ENCODE measurements at regions not wholly inside any gene's neighbourhood (a gene's known extent, or its start where the extent isn't known, plus 50 kb on each side); places are given as distances from the start of the nearest gene placed in this dataset.

DNA sequence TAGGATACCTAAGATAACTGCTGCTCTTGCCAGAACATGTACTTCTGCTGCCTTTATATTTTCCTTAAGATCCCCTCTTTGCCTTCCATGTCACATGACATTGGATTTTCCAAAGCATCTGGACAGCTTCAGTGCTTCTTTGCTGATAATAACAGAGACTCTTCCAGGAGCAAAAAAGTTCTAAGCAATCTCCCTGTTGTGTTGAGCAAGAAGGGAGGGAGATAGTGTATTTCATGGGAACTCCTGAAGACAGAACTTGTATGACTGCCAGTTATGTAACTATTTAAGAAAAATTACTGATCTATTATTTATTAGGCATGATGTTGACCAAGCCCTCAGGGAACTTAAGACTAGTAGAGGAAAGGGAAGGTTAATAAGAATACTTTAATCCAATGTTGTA, 454.7 kb downstream of the SPATA31D1 start:
- no peaks in the 10 kb centered on the region for H3K27me3 Mint-ChIP-seq (ENCODE audit: low read depth)
- ATAC-seq (replicated peaks in 1 of 2), result no peak
- H3K27ac Mint-ChIP-seq, result no peak overlapping the region
- no peak for DNase-seq
- H3K4me1 Mint-ChIP-seq (ENCODE audit: low read depth), result no peaks in the 10 kb centered on the region
- peaks cover 0 to 6% of the 10 kb centered on the region in 2 donors for H3K36me3 Mint-ChIP-seq (ENCODE audit: insufficient read depth in 2 of 2)
- H3K4me3 Mint-ChIP-seq, result no peak overlapping the region
- peaks cover 17 to 24% of the 10 kb centered on the region in 2 donors for H3K9me3 Mint-ChIP-seq

DNA sequence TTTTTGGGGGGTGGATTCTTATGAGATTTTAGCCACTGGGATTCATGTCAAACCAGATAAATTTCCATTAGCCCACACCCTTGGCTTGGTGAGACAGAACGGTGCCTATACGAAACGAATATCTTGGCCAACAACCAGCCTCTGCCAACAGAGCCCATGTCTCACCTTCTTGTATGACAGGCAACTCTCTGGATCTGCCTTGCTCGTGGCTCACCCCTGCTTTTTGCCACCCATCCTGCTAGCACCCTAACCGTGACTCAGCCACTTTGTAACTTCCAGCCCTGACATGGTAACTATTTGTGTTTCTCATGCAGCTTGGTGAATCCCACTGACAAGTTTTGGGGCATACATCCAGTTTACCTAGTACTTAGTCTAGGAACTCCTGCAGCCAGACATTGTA, 457.0 kb downstream of the SPATA31D1 start:
- Mint-ChIP-seq H3K4me3 (no peak overlapping the region), H3K36me3 (ENCODE audit: insufficient read depth in 2 of 2) (peaks cover 0 to 2% of the 10 kb centered on the region in 2 donors), H3K4me1 (ENCODE audit: low read depth) (no peaks in the 10 kb centered on the region), H3K27ac (no peak overlapping the region), H3K27me3 (ENCODE audit: low read depth) (no peaks in the 10 kb centered on the region), H3K9me3 (peaks cover 12 to 20% of the 10 kb centered on the region in 2 donors)
- ATAC-seq (replicated peaks in 1 of 2) (no peak), DNase-seq (no peak)

DNA sequence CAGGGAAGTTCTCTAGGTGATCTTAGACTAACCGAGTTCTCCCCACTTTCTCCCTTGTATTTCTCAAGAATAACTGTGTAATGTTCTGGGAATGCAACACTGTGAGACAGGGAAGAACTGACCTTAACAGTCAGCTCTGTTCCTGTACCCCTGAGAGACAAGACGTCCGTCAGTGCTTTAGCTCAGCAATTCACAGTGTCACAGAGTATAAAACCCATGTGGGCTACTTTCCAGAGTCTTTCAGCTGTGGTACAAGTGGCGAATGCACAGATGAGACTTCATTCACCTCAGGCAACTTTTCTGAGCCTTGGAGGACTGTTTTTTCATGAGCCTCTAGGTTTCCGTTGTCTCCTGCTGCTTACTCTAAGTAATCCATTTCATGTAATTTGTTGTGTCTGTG, 458.8 kb downstream of the SPATA31D1 start:
- Mint-ChIP-seq H3K4me1 (ENCODE audit: low read depth) (no peaks in the 10 kb centered on the region), H3K27ac (no peak overlapping the region), H3K36me3 (ENCODE audit: insufficient read depth in 2 of 2) (peaks cover 0 to 2% of the 10 kb centered on the region in 2 donors), H3K9me3 (peaks cover 15 to 20% of the 10 kb centered on the region in 2 donors), H3K27me3 (ENCODE audit: low read depth) (no peaks in the 10 kb centered on the region), H3K4me3 (no peak overlapping the region)
- no peak for DNase-seq
- no peak for ATAC-seq (replicated peaks in 1 of 2)

- DNase-seq, result no peak
- Mint-ChIP-seq H3K4me1 (ENCODE audit: low read depth) (no peaks in the 10 kb centered on the region), H3K36me3 (ENCODE audit: insufficient read depth in 2 of 2) (no peaks in the 10 kb centered on the region), H3K27me3 (ENCODE audit: low read depth) (no peaks in the 10 kb centered on the region), H3K4me3 (no peak overlapping the region), H3K27ac (no peak overlapping the region), H3K9me3 (peaks cover 15 to 18% of the 10 kb centered on the region in 2 donors)
- ATAC-seq (replicated peaks in 1 of 2), result no peak
Observed at GRCh38 chr9:82449986-82450385, 461.4 kb downstream of the SPATA31D1 start.

DNA sequence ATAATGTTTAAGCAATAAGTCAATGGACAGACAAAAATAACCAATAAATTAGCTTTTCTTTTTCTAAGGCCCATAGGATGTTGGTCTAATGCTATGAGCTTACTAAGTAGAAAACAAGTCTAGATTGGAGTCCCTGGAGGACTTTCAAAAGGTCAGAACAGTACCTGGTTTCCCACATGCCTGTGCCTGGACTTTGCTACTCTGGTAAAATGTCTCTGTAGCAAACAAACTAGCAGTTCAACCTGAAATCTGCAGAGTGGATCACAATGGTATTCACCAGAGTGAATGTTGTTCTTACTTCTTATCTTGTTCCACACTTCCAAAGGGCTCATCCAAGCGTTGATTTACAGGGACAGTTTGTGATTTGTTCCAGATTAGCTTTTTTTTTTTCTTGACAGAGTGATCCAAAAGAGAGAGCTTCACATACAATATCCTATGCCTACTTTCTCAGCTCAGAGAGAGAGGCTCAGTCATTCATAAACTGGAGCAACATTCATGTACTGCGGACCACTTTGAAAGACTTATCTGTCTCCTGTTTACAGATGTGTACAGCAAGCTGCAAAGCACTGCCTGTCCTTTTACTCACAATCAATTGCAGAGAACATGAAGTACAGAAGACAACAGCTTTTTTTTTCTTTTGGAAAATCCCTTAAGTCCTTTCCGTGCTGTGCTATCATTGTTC, 466.1 kb downstream of the SPATA31D1 start:
- no peaks in the 10 kb centered on the region for H3K36me3 Mint-ChIP-seq (ENCODE audit: insufficient read depth in 2 of 2)
- H3K27ac Mint-ChIP-seq, result no peak overlapping the region
- ATAC-seq (replicated peaks in 1 of 2) (no peak), DNase-seq (no peak)
- H3K9me3 Mint-ChIP-seq, result peaks cover 8 to 10% of the 10 kb centered on the region in 2 donors
- H3K27me3 Mint-ChIP-seq (ENCODE audit: low read depth), result no peaks in the 10 kb centered on the region
- no peak overlapping the region for H3K4me3 Mint-ChIP-seq
- H3K4me1 Mint-ChIP-seq (ENCODE audit: low read depth), result no peaks in the 10 kb centered on the region

GRCh38 chr9:82456642-82457041, 468.1 kb downstream of the SPATA31D1 start:
- Mint-ChIP-seq H3K36me3 (ENCODE audit: insufficient read depth in 2 of 2) (no peaks in the 10 kb centered on the region), H3K27me3 (ENCODE audit: low read depth) (no peaks in the 10 kb centered on the region), H3K9me3 (peaks cover 6 to 10% of the 10 kb centered on the region in 2 donors), H3K4me3 (no peak overlapping the region), H3K27ac (no peak overlapping the region), H3K4me1 (ENCODE audit: low read depth) (no peaks in the 10 kb centered on the region)
- ATAC-seq (replicated peaks in 1 of 2) (no peak), DNase-seq (no peak)

DNA sequence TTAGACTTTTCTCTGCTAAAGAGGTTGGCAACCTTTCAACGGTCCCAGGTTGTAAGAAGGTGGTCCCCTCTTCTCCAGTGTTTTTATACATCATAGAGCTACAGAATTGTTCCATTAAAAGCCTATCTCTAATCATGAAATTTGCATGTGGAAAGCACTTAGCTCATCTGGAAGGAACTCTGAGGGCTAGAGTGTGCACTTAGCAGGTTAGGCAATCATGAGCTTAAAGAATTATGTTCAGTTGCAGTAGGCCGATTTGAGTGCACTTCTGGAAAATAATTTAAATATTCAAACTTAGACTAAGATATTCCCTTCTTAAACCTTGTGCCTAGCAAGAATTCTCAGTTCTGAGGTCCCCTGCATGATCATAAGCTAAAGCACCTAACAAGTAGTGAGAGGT, 468.7 kb downstream of the SPATA31D1 start:
- ATAC-seq (replicated peaks in 1 of 2), result no peak
- H3K27me3 Mint-ChIP-seq (ENCODE audit: low read depth), result no peaks in the 10 kb centered on the region
- no peak for DNase-seq
- H3K9me3 Mint-ChIP-seq, result peaks cover 6 to 8% of the 10 kb centered on the region in 2 donors
- no peak overlapping the region for H3K4me3 Mint-ChIP-seq
- H3K36me3 Mint-ChIP-seq (ENCODE audit: insufficient read depth in 2 of 2), result no peaks in the 10 kb centered on the region
- no peaks in the 10 kb centered on the region for H3K4me1 Mint-ChIP-seq (ENCODE audit: low read depth)
- no peak overlapping the region for H3K27ac Mint-ChIP-seq

- H3K9me3 Mint-ChIP-seq, result peaks cover 5 to 7% of the 10 kb centered on the region in 2 donors
- no peak overlapping the region for H3K27ac Mint-ChIP-seq
- ATAC-seq (replicated peaks in 1 of 2) (no peak), DNase-seq (no peak)
- H3K36me3 Mint-ChIP-seq (ENCODE audit: insufficient read depth in 2 of 2), result no peaks in the 10 kb centered on the region
- no peak overlapping the region for H3K4me3 Mint-ChIP-seq
- no peaks in the 10 kb centered on the region for H3K4me1 Mint-ChIP-seq (ENCODE audit: low read depth)
- H3K27me3 Mint-ChIP-seq (ENCODE audit: low read depth), result no peaks in the 10 kb centered on the region
Observed at GRCh38 chr9:82457891-82458290, 469.3 kb downstream of the SPATA31D1 start.

DNA sequence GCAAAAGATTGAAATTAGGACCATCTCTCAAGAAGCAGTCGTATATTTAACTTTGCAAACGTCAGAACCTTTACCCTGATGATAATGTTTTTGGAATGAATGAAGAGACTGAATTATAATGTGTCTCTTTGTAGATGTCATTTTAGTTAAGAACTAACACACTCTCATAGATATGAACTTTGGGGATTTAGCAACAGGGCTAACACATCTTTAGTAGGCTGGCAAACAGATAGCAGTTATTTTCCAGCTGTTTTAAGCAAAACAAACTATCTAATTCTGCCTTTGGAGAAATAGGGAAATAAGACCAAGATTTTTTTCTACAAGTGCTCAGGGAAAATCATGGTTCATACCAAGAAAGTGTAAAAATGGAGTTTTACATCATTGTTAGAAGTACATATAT, 469.7 kb downstream of the SPATA31D1 start:
- no peak overlapping the region for H3K4me3 Mint-ChIP-seq
- no peak for DNase-seq
- H3K9me3 Mint-ChIP-seq, result peaks cover 5 to 7% of the 10 kb centered on the region in 2 donors
- no peaks in the 10 kb centered on the region for H3K27me3 Mint-ChIP-seq (ENCODE audit: low read depth)
- no peak overlapping the region for H3K27ac Mint-ChIP-seq
- ATAC-seq (replicated peaks in 1 of 2), result no peak
- no peaks in the 10 kb centered on the region for H3K4me1 Mint-ChIP-seq (ENCODE audit: low read depth)
- no peaks in the 10 kb centered on the region for H3K36me3 Mint-ChIP-seq (ENCODE audit: insufficient read depth in 2 of 2)

DNA sequence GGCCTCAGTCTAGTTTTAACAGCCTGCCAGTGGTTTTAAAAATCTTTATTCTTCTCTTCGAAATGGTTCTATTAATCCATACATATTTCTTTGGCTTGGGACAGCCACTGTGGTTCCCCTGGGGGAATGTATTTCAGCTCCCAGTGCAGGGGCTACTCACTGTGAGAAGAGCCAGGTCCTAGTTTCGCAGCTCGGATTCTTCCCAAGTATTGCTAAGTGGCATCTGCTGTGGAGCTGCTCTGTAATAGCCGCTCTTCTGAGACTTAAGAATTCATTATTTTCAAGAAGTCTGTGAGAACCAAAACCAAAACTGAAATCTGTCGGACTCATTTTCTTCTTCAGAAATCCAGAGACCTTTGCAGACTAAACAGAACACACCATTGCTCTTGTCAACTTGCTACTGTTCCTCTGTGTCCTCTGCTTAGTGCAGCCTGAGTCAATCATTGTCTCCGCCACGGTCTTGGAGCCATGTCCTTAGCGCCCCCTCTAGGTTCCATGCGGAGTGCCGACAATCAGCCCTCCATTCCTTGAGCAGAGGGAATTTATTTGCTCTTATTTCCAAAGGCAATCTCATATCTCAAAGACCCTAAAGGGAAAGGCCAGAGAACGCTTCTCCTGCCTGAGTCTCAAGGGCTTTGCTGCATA, 478.2 kb downstream of the SPATA31D1 start:
- Mint-ChIP-seq H3K27ac (no peak overlapping the region), H3K4me3 (no peak overlapping the region), H3K4me1 (ENCODE audit: low read depth) (no peaks in the 10 kb centered on the region), H3K27me3 (ENCODE audit: low read depth) (no peaks in the 10 kb centered on the region), H3K36me3 (ENCODE audit: insufficient read depth in 2 of 2) (no peaks in the 10 kb centered on the region), H3K9me3 (peaks cover 2 to 4% of the 10 kb centered on the region in 2 donors)
- ATAC-seq (replicated peaks in 1 of 2), result no peak
- no peak for DNase-seq

GRCh38 chr9:82467436-82467835, 478.9 kb downstream of the SPATA31D1 start:
- Mint-ChIP-seq H3K27me3 (ENCODE audit: low read depth) (no peaks in the 10 kb centered on the region), H3K4me1 (ENCODE audit: low read depth) (no peaks in the 10 kb centered on the region), H3K27ac (no peak overlapping the region), H3K4me3 (no peak overlapping the region), H3K36me3 (ENCODE audit: insufficient read depth in 2 of 2) (no peaks in the 10 kb centered on the region), H3K9me3 (peaks cover under 1 to 3% of the 10 kb centered on the region in 2 donors)
- DNase-seq (no peak), ATAC-seq (replicated peaks in 1 of 2) (no peak)

- Mint-ChIP-seq H3K36me3 (ENCODE audit: insufficient read depth in 2 of 2) (no peaks in the 10 kb centered on the region), H3K27me3 (ENCODE audit: low read depth) (no peaks in the 10 kb centered on the region), H3K9me3 (peaks cover 1 to 2% of the 10 kb centered on the region in 2 donors), H3K4me1 (ENCODE audit: low read depth) (no peaks in the 10 kb centered on the region), H3K4me3 (no peak overlapping the region), H3K27ac (no peak overlapping the region)
- ATAC-seq (replicated peaks in 1 of 2) (no peak), DNase-seq (no peak)
Observed at GRCh38 chr9:82474235-82474634, 485.7 kb downstream of the SPATA31D1 start.

DNA sequence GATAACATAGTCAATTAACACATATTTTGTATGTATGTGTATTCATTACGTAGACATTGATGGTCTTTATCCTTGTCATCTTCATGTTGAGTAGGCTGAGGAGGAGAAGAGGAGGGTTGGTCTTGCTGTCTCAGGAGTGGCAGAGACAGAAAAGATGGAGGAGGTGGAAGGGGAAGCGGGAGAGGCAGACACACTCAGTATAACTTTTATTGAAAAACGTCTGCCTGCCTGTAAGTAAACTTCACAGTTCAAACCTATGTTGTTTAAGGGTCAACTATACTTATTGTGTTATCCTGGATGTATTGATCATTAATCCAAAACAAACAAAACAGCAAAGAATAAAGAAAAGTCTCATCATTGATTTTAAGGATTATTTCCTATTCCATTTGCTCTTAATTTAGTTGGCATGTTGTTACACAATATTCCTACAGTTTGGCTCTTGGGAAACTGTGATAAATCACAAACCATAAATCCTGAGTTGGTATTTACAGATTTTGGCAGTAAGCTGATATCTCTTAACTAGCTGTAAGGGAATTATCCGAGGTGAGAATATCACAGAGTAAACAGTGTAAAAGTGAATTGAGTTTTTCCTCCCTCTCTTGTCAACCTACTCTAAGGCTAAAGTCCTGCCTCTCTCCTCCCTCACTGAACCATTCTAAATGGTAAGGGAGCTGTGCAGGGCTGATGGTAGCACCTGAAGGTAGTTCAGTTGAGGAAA, 487.2 kb downstream of the SPATA31D1 start:
- H3K4me1 Mint-ChIP-seq (ENCODE audit: low read depth), result no peaks in the 10 kb centered on the region
- ATAC-seq (replicated peaks in 1 of 2) (no peak), DNase-seq (no peak)
- H3K27me3 Mint-ChIP-seq (ENCODE audit: low read depth), result no peaks in the 10 kb centered on the region
- H3K27ac Mint-ChIP-seq, result no peak overlapping the region
- no peak overlapping the region for H3K4me3 Mint-ChIP-seq
- H3K9me3 Mint-ChIP-seq, result peaks cover 1 to 2% of the 10 kb centered on the region in 2 donors
- H3K36me3 Mint-ChIP-seq (ENCODE audit: insufficient read depth in 2 of 2), result no peaks in the 10 kb centered on the region
